ENCODE measurements at regions not wholly inside any gene's neighbourhood (a gene's known extent, or its start where the extent isn't known, plus 50 kb on each side); places are given as distances from the start of the nearest gene placed in this dataset.

GRCh38 chr13:87356314-87356713, 314.9 kb upstream of the SLITRK5 start:
- TF ChIP-seq, protein P1, sequence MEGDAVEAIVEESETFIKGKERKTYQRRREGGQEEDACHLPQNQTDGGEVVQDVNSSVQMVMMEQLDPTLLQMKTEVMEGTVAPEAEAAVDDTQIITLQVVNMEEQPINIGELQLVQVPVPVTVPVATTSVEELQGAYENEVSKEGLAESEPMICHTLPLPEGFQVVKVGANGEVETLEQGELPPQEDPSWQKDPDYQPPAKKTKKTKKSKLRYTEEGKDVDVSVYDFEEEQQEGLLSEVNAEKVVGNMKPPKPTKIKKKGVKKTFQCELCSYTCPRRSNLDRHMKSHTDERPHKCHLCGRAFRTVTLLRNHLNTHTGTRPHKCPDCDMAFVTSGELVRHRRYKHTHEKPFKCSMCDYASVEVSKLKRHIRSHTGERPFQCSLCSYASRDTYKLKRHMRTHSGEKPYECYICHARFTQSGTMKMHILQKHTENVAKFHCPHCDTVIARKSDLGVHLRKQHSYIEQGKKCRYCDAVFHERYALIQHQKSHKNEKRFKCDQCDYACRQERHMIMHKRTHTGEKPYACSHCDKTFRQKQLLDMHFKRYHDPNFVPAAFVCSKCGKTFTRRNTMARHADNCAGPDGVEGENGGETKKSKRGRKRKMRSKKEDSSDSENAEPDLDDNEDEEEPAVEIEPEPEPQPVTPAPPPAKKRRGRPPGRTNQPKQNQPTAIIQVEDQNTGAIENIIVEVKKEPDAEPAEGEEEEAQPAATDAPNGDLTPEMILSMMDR (IDR thresholded peaks at IDR 0.05), result no peak
- no peak for TF ChIP-seq POLR2A (IDR thresholded peaks at IDR 0.05)
- TF ChIP-seq EP300 (IDR thresholded peaks at IDR 0.05), result no peak

Data from ovary (tissue), 3 donors.